ENCODE measurements at regions not wholly inside any gene's neighbourhood (a gene's known extent, or its start where the extent isn't known, plus 50 kb on each side); places are given as distances from the start of the nearest gene placed in this dataset.

- Histone ChIP-seq H2AFZ (ENCODE audit: low read depth, low read length) (no peak overlapping the region), H3F3A (ENCODE audit: insufficient read depth, low read length, poor library complexity, severe bottlenecking) (no peaks in the 10 kb centered on the region), H3K4me3 (ENCODE audit: low read length) (no peak overlapping the region), H3K27me3 (ENCODE audit: insufficient read depth, low read depth, low read length) (peaks cover 10% of the 10 kb centered on the region), H3K9me3 (ENCODE audit: low read length) (no peaks in the 10 kb centered on the region), H3K27ac (ENCODE audit: low read length) (no peak overlapping the region), H4K20me1 (ENCODE audit: insufficient read depth) (no peaks in the 10 kb centered on the region), H3K4me2 (ENCODE audit: low read length) (no peak overlapping the region), H3K9me2 (ENCODE audit: insufficient read depth, low read length) (no peaks in the 10 kb centered on the region), H3K36me3 (ENCODE audit: insufficient read depth, low read length) (no peaks in the 10 kb centered on the region), H3K79me2 (replicated peaks; ENCODE audit: insufficient read depth, low read length) (no peaks in the 10 kb centered on the region), H3K9ac (ENCODE audit: low read length) (no peak overlapping the region)
- no peak for TF ChIP-seq EZH2 (IDR thresholded peaks at IDR 0.05; ENCODE audit: borderline replicate concordance, insufficient read depth, low read length, poor library complexity, severe bottlenecking)
- no peak for TF ChIP-seq EP300 (conservative IDR thresholded peaks at IDR 0.05; ENCODE audit: poor library complexity, severe bottlenecking)
- TF ChIP-seq TAF1 (IDR thresholded peaks at IDR 0.05; ENCODE audit: low read depth) = no peak
- TF ChIP-seq CTCF (IDR thresholded peaks at IDR 0.05; ENCODE audit: poor library complexity, severe bottlenecking) = no peak
- no peak for TF ChIP-seq MXI1 (conservative IDR thresholded peaks at IDR 0.05; ENCODE audit: poor library complexity, severe bottlenecking)
- no peak for TF ChIP-seq RAD21 (conservative IDR thresholded peaks at IDR 0.05)
- no peak for TF ChIP-seq POLR2AphosphoS5 (IDR thresholded peaks at IDR 0.05)
- TF ChIP-seq SMC3 (conservative IDR thresholded peaks at IDR 0.05; ENCODE audit: poor library complexity) = no peak
- no peak for TF ChIP-seq REST (IDR thresholded peaks at IDR 0.05; ENCODE audit: borderline replicate concordance)
Measured at GRCh38 chr2:118388771-118389170, 300.5 kb downstream of the INSIG2 start.

GRCh38 chr2:118387509-118387908, 299.2 kb downstream of the INSIG2 start:
- Histone ChIP-seq H3F3A (ENCODE audit: insufficient read depth, low read length, poor library complexity, severe bottlenecking) (no peaks in the 10 kb centered on the region), H3K9me2 (ENCODE audit: insufficient read depth, low read length) (no peaks in the 10 kb centered on the region), H3K36me3 (ENCODE audit: insufficient read depth, low read length) (no peaks in the 10 kb centered on the region), H2AFZ (ENCODE audit: low read depth, low read length) (no peak overlapping the region), H3K27ac (ENCODE audit: low read length) (no peak overlapping the region), H3K79me2 (replicated peaks; ENCODE audit: insufficient read depth, low read length) (no peaks in the 10 kb centered on the region), H3K4me3 (ENCODE audit: low read length) (no peak overlapping the region), H3K9me3 (ENCODE audit: low read length) (no peaks in the 10 kb centered on the region), H3K9ac (ENCODE audit: low read length) (no peak overlapping the region), H3K27me3 (ENCODE audit: insufficient read depth, low read depth, low read length) (peaks cover 19% of the 10 kb centered on the region), H3K4me2 (ENCODE audit: low read length) (no peak overlapping the region), H4K20me1 (ENCODE audit: insufficient read depth) (no peaks in the 10 kb centered on the region)
- TF ChIP-seq TAF1 (IDR thresholded peaks at IDR 0.05; ENCODE audit: low read depth) = no peak
- no peak for TF ChIP-seq POLR2AphosphoS5 (IDR thresholded peaks at IDR 0.05)
- TF ChIP-seq RAD21 (conservative IDR thresholded peaks at IDR 0.05) = no peak
- TF ChIP-seq EZH2 (IDR thresholded peaks at IDR 0.05; ENCODE audit: borderline replicate concordance, insufficient read depth, low read length, poor library complexity, severe bottlenecking) = no peak
- no peak for TF ChIP-seq CTCF (IDR thresholded peaks at IDR 0.05; ENCODE audit: poor library complexity, severe bottlenecking)
- TF ChIP-seq REST (IDR thresholded peaks at IDR 0.05; ENCODE audit: borderline replicate concordance) = no peak
- no peak for TF ChIP-seq EP300 (conservative IDR thresholded peaks at IDR 0.05; ENCODE audit: poor library complexity, severe bottlenecking)
- no peak for TF ChIP-seq SMC3 (conservative IDR thresholded peaks at IDR 0.05; ENCODE audit: poor library complexity)
- TF ChIP-seq MXI1 (conservative IDR thresholded peaks at IDR 0.05; ENCODE audit: poor library complexity, severe bottlenecking) = no peak
